Rectal smooth muscle tissue (tissue), 1 donor: ENCODE measurements at regions not wholly inside any gene's neighbourhood (a gene's known extent, or its start where the extent isn't known, plus 50 kb on each side); places are given as distances from the start of the nearest gene placed in this dataset.

Experiments used
- H3K27ac ChIP-seq: one replicate; pipeline ENCODE4 v1.7.0; 2013; ENCODE audit warnings: low read depth, low read length, inconsistent platforms
- H3K27me3 ChIP-seq: one replicate; pipeline ENCODE4 v1.7.0; 2013; ENCODE audit warnings: low read length; ENCODE audit not compliant: control insufficient read depth, insufficient read depth
- H3K36me3 ChIP-seq: one replicate; pipeline ENCODE4 v1.7.0; 2013; ENCODE audit warnings: low read length; ENCODE audit not compliant: control insufficient read depth, insufficient read depth
- H3K4me1 ChIP-seq: one replicate; pipeline ENCODE4 v1.7.0; 2013; ENCODE audit warnings: low read length; ENCODE audit not compliant: control insufficient read depth, insufficient read depth
- H3K4me3 ChIP-seq: one replicate; pipeline ENCODE4 v1.7.0; 2013; ENCODE audit warnings: low read length
- H3K9ac ChIP-seq: one replicate; pipeline ENCODE4 v1.7.0; 2013; ENCODE audit warnings: low read length

GRCh38 chr14:48991141-48991540, 595.0 kb downstream of the RPS29 start:
- H3K4me3 ChIP-seq: no peak overlapping the region
- no peak overlapping the region for H3K27ac ChIP-seq
- no peaks in the 10 kb centered on the region for H3K4me1 ChIP-seq
- no peaks in the 10 kb centered on the region for H3K36me3 ChIP-seq
- H3K27me3 ChIP-seq: no peaks in the 10 kb centered on the region
- no peak overlapping the region for H3K9ac ChIP-seq

GRCh38 chr14:48983351-48983888, 602.8 kb downstream of the RPS29 start:
- Histone ChIP-seq H3K36me3 (no peaks in the 10 kb centered on the region), H3K9ac (no peak overlapping the region)

GRCh38 chr14:48974994-48975393, 611.2 kb downstream of the RPS29 start:
- Histone ChIP-seq H3K27ac (no peak overlapping the region), H3K9ac (no peak overlapping the region), H3K36me3 (no peaks in the 10 kb centered on the region), H3K4me1 (no peaks in the 10 kb centered on the region), H3K27me3 (no peaks in the 10 kb centered on the region), H3K4me3 (no peak overlapping the region)

More at GRCh38 chr14:48983351-48983888, 602.8 kb downstream of the RPS29 start:
- Histone ChIP-seq H3K27ac (no peak overlapping the region), H3K27me3 (no peaks in the 10 kb centered on the region), H3K4me3 (no peak overlapping the region), H3K4me1 (no peaks in the 10 kb centered on the region)

GRCh38 chr14:48973151-48973550, 613.0 kb downstream of the RPS29 start:
- Histone ChIP-seq H3K27ac (no peak overlapping the region), H3K9ac (no peak overlapping the region), H3K4me3 (no peak overlapping the region), H3K4me1 (no peaks in the 10 kb centered on the region), H3K36me3 (no peaks in the 10 kb centered on the region), H3K27me3 (no peaks in the 10 kb centered on the region)

GRCh38 chr14:48970943-48971342, 615.2 kb downstream of the RPS29 start:
- Histone ChIP-seq H3K27ac (no peak overlapping the region), H3K27me3 (no peaks in the 10 kb centered on the region), H3K4me3 (no peak overlapping the region), H3K4me1 (no peaks in the 10 kb centered on the region), H3K9ac (no peak overlapping the region), H3K36me3 (no peaks in the 10 kb centered on the region)

GRCh38 chr14:48967419-48967818, 618.8 kb downstream of the RPS29 start:
- no peak overlapping the region for H3K9ac ChIP-seq

GRCh38 chr14:48963231-48963790, 622.9 kb downstream of the RPS29 start:
- Histone ChIP-seq H3K27me3 (no peaks in the 10 kb centered on the region), H3K9ac (no peak overlapping the region), H3K36me3 (no peaks in the 10 kb centered on the region), H3K4me1 (no peaks in the 10 kb centered on the region), H3K4me3 (no peak overlapping the region), H3K27ac (no peak overlapping the region)

More at GRCh38 chr14:48967419-48967818, 618.8 kb downstream of the RPS29 start:
- H3K27me3 ChIP-seq: no peaks in the 10 kb centered on the region
- no peak overlapping the region for H3K27ac ChIP-seq
- H3K36me3 ChIP-seq: no peaks in the 10 kb centered on the region
- H3K4me3 ChIP-seq: no peak overlapping the region
- no peaks in the 10 kb centered on the region for H3K4me1 ChIP-seq

GRCh38 chr14:48957486-48957885, 628.7 kb downstream of the RPS29 start:
- Histone ChIP-seq H3K9ac (no peak overlapping the region), H3K27ac (no peak overlapping the region), H3K4me1 (no peaks in the 10 kb centered on the region), H3K4me3 (no peak overlapping the region), H3K27me3 (no peaks in the 10 kb centered on the region), H3K36me3 (no peaks in the 10 kb centered on the region)

GRCh38 chr14:48955857-48956256, 630.3 kb downstream of the RPS29 start:
- Histone ChIP-seq H3K36me3 (no peaks in the 10 kb centered on the region), H3K27ac (no peak overlapping the region), H3K4me1 (no peaks in the 10 kb centered on the region), H3K9ac (no peak overlapping the region), H3K27me3 (no peaks in the 10 kb centered on the region), H3K4me3 (no peak overlapping the region)

- Histone ChIP-seq H3K9ac (no peak overlapping the region), H3K27ac (no peak overlapping the region), H3K4me1 (no peaks in the 10 kb centered on the region), H3K36me3 (no peaks in the 10 kb centered on the region), H3K27me3 (no peaks in the 10 kb centered on the region), H3K4me3 (no peak overlapping the region)
Observed at GRCh38 chr14:48954446-48954845, 631.7 kb downstream of the RPS29 start.

- Histone ChIP-seq H3K9ac (no peak overlapping the region), H3K36me3 (no peaks in the 10 kb centered on the region), H3K27me3 (no peaks in the 10 kb centered on the region), H3K4me3 (no peak overlapping the region), H3K27ac (no peak overlapping the region), H3K4me1 (no peaks in the 10 kb centered on the region)
Observed at GRCh38 chr14:48944809-48945208, 641.4 kb downstream of the RPS29 start.

- Histone ChIP-seq H3K27ac (no peak overlapping the region), H3K4me3 (no peak overlapping the region), H3K9ac (no peak overlapping the region), H3K27me3 (no peaks in the 10 kb centered on the region), H3K36me3 (no peaks in the 10 kb centered on the region), H3K4me1 (no peaks in the 10 kb centered on the region)
Observed at GRCh38 chr14:48943913-48944312, 642.3 kb downstream of the RPS29 start.

GRCh38 chr14:48937541-48938195, 648.5 kb downstream of the RPS29 start:
- H3K27ac ChIP-seq: no peak overlapping the region
- H3K4me1 ChIP-seq: no peaks in the 10 kb centered on the region
- no peak overlapping the region for H3K4me3 ChIP-seq
- H3K27me3 ChIP-seq: no peaks in the 10 kb centered on the region
- H3K9ac ChIP-seq: no peak overlapping the region
- no peaks in the 10 kb centered on the region for H3K36me3 ChIP-seq
